IPS-20b (cell line): ENCODE measurements at regions not wholly inside any gene's neighbourhood (a gene's known extent, or its start where the extent isn't known, plus 50 kb on each side); places are given as distances from the start of the nearest gene placed in this dataset.

ENCODE experiments used
- H3K27ac ChIP-seq: one replicate; pipeline ENCODE4 v1.5.1; 2013; ENCODE audit warnings: low read length
- H3K27me3 ChIP-seq: 2 replicates; pipeline ENCODE4 v1.6.1; 2013; ENCODE audit warnings: mild to moderate bottlenecking, low read length, inconsistent platforms; ENCODE audit not compliant: insufficient read depth
- H3K36me3 ChIP-seq: 2 replicates; pipeline ENCODE4 v1.6.1; 2013; ENCODE audit warnings: low read depth, mild to moderate bottlenecking, inconsistent platforms, low read length, moderate library complexity; ENCODE audit not compliant: insufficient read depth
- H3K4me1 ChIP-seq: 2 replicates; pipeline ENCODE4 v1.6.1; 2013; ENCODE audit warnings: mild to moderate bottlenecking, control low read depth, inconsistent platforms, low read length, moderate library complexity; ENCODE audit not compliant: insufficient read depth
- H3K4me3 ChIP-seq: 2 replicates; pipeline ENCODE4 v1.5.1; 2013; ENCODE audit warnings: mild to moderate bottlenecking, low read length, inconsistent platforms
- H3K9ac ChIP-seq: 2 replicates; pipeline ENCODE4 v1.6.1; 2013; ENCODE audit warnings: low read depth, mild to moderate bottlenecking, inconsistent platforms, low read length, moderate library complexity
- H3K9me3 ChIP-seq: 2 replicates; pipeline ENCODE4 v1.6.1; 2013; ENCODE audit warnings: mild to moderate bottlenecking, low read depth, low read length, inconsistent platforms; ENCODE audit not compliant: insufficient read depth

DNA sequence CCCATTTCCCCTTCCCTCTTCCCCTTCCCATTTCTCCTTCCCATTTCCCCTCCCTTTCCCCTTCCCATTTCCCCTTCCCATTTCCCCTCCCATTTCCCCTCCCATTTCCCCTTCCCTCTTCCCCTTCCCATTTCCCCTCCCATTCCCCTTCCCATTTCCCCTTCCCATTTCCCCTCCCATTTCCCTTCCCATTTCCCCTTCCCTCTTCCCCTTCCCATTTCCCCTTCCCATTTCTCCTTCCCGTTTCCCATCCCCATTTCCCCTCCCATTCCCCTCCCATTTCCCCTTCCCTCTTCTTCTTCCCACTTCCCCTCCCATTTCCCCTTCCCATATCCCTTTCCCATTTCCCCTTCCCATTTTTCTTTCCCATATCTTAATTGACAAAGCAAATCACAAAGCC lies 109.0 kb downstream of the OLFM1 start:
- Histone ChIP-seq H3K9ac (no peak overlapping the region), H3K4me1 (peaks cover 21% of the 10 kb centered on the region), H3K27ac (no peak overlapping the region), H3K4me3 (no peak overlapping the region), H3K36me3 (no peaks in the 10 kb centered on the region), H3K9me3 (peaks cover 6% of the 10 kb centered on the region; the same call in 1 of the 2 replicates), H3K27me3 (peaks cover 18% of the 10 kb centered on the region)

DNA sequence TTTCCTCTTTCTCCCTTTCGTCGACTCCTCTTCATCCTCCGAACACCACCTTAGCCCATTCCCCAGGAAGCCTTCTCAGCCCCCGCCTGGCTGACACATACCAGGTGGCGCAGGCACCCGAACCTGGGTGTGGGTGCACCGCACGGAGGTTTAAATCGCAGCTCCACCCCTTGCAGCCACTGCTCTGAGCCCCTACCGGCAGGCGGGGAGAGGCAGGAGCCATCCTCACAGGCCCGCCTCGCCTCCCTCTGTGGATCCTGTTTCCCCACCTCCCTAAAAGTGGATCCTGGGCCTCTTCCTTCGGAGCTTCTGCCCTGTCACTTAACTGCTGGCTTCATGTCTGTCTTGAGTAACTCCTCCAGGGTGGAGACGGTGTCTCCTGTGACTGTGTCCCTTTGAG lies 110.7 kb downstream of the OLFM1 start:
- peaks cover 18% of the 10 kb centered on the region for H3K27me3 ChIP-seq
- H3K9ac ChIP-seq, result no peak overlapping the region
- H3K9me3 ChIP-seq, result peaks cover 6% of the 10 kb centered on the region; the same call in 1 of the 2 replicates

DNA sequence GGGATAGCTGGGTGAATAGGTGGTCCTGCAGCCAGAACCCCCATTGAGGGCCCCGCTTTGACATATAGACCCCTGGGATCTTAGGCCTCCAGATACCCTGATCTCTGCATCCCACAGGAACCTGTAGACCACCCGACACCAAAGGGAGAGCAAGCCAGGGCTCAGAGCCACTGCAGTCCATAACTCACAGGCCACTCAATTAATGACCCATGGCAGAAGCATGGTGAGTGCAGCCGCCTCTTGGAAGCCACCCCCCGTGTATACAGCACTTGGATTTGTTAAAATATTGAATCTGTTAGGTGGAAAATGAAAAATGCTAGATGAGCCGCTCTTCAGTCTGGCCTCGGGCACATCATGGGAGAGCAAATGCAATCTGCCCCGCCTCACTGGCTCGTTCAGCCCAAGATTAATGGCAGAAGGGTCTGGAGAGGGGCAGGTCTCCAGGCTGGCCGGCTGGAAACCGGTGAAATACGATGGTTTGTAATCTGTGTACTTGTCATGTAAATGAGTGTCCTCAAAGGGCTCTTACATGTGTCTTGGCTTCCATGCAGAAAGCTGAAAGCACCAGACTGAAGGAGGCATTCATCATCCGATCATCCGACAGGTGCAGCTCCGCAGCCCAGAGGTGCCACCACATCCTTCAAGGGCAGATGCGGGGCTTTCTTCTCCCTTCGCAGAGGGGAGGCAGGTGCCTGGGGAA lies 111.3 kb downstream of the OLFM1 start:
- H3K4me1 ChIP-seq, result peaks cover 21% of the 10 kb centered on the region
- no peak overlapping the region for H3K9ac ChIP-seq
- H3K27me3 ChIP-seq, result peaks cover 18% of the 10 kb centered on the region
- H3K27ac ChIP-seq, result no peak overlapping the region
- H3K36me3 ChIP-seq, result no peaks in the 10 kb centered on the region
- H3K4me3 ChIP-seq, result peak overlapping the region; percentile 39
- peaks cover 6% of the 10 kb centered on the region; the same call in 1 of the 2 replicates for H3K9me3 ChIP-seq

More for the DNA sequence above, 110.7 kb downstream of the OLFM1 start:
- no peak overlapping the region for H3K4me3 ChIP-seq
- peaks cover 21% of the 10 kb centered on the region for H3K4me1 ChIP-seq
- H3K27ac ChIP-seq, result no peak overlapping the region
- no peaks in the 10 kb centered on the region for H3K36me3 ChIP-seq

DNA sequence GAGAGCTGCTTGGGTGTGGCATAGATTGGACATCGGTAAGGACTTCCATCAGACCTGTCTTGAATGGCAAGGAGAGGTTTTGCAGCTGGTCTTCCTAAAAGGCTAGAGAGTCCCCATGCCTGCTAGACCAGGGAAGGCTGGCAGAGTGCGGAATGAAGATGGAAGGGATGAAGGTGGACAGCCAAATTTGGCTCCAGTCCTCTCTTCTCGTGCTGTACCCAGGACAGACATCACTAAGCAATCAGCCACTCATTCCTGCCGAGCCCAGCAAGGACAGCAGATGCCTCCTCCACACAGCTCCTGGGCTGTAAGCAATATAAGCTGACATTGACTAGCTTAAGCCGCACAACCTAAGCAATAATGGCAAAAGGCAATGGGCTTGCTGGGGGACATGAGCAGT lies 112.0 kb downstream of the OLFM1 start:
- peaks cover 21% of the 10 kb centered on the region for H3K4me1 ChIP-seq
- H3K4me3 ChIP-seq, result peak overlapping the region; percentile 39
- peaks cover 6% of the 10 kb centered on the region; the same call in 1 of the 2 replicates for H3K9me3 ChIP-seq
- H3K27ac ChIP-seq, result no peak overlapping the region
- no peak overlapping the region for H3K9ac ChIP-seq
- H3K36me3 ChIP-seq, result no peaks in the 10 kb centered on the region
- peaks cover 18% of the 10 kb centered on the region for H3K27me3 ChIP-seq

DNA sequence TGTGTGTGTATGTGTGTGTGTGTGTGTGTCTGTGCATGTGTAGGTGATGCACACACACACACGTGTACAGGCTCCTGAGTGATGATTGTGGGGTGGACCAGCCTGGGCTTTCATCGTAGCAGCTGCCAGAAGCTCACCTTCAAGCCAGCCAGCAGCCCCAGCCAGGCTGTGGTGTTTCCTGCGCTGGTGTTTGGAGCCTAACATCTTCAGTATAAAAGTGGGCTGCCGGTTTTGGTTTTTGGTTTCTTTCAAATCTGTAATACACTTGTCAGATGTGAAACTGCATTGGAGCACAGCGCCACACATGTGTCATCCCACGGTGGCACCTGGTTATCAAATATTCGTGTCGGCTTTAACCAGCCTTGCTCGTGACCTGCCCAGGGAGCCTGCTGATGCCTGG lies 114.2 kb downstream of the OLFM1 start:
- Histone ChIP-seq H3K36me3 (no peaks in the 10 kb centered on the region), H3K9me3 (peaks cover 6% of the 10 kb centered on the region; the same call in 1 of the 2 replicates), H3K27ac (no peak overlapping the region), H3K27me3 (peaks cover 18% of the 10 kb centered on the region), H3K4me1 (peaks cover 21% of the 10 kb centered on the region), H3K9ac (no peak overlapping the region), H3K4me3 (no peak overlapping the region)

DNA sequence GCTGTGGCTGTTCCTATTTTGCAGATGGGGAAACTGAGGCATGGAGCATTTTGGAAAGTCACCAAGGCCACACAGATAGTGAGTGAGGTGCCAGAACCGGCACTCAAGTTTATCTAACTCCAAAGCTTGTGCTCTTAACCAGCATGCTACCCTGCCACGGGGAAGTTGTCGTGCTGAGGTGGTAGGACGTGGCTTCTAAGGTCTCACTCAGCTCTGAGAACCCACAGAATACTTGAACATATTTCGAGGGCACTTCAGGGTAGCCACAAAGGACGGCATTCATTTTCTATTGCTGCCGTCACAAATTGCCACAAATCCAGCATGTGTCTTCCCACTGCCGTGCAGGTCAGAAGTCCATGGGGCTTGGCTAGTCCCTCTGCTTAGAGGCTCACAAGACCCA lies 116.7 kb downstream of the OLFM1 start:
- Histone ChIP-seq H3K27me3 (peaks cover 8% of the 10 kb centered on the region; the same call in 1 of the 2 replicates), H3K9me3 (peaks cover 6% of the 10 kb centered on the region; the same call in 1 of the 2 replicates), H3K36me3 (no peaks in the 10 kb centered on the region), H3K27ac (no peak overlapping the region), H3K9ac (no peak overlapping the region), H3K4me1 (peaks cover 8% of the 10 kb centered on the region), H3K4me3 (no peak overlapping the region)

DNA sequence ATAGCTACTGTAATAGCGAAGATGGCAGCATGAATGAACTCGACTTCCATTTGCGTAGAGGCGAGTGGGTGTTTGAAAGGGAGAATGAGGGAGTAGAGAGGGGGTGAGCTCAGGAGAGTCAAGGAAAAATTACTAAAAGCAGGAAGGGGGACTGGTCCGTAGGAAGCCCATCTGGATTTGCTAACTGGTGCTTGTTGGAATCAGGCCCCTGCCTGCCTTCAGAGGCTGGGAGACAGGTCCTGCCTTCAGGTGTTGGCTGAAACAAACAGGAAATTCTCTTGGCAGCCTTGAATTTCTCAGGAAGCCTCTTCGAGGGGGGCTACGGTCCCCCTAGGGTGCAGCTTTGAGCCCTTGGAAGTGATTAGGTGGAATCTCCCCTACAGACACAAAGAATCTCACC lies 121.7 kb downstream of the OLFM1 start:
- no peaks in the 10 kb centered on the region for H3K36me3 ChIP-seq
- H3K4me3 ChIP-seq, result no peak overlapping the region
- peaks cover 5% of the 10 kb centered on the region for H3K9me3 ChIP-seq
- H3K27me3 ChIP-seq, result no peaks in the 10 kb centered on the region
- no peak overlapping the region for H3K9ac ChIP-seq
- no peaks in the 10 kb centered on the region for H3K4me1 ChIP-seq
- H3K27ac ChIP-seq, result no peak overlapping the region

DNA sequence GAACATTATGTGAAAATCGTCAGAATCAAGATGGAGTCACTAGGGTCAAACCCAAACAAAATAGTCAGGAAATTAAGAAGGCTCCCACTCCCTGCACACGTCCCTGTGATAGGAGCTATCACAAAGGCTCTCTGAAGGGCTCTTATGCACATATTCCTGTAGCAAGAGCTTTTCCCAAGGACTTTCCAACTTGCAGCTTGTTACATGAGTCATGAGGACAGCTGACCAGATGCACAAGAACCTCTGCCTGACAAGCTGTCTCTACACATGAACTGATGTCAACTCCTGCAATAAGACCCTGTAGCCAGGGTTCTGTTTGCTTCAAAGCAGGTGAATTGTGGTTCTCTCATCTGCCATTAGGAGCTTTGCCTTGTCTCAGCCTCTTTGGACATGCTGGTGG lies 122.4 kb downstream of the OLFM1 start:
- H3K9ac ChIP-seq, result no peak overlapping the region
- H3K9me3 ChIP-seq, result peaks cover 5% of the 10 kb centered on the region
- H3K27me3 ChIP-seq, result no peaks in the 10 kb centered on the region
- H3K4me3 ChIP-seq, result no peak overlapping the region
- H3K4me1 ChIP-seq, result no peaks in the 10 kb centered on the region
- no peaks in the 10 kb centered on the region for H3K36me3 ChIP-seq
- no peak overlapping the region for H3K27ac ChIP-seq

DNA sequence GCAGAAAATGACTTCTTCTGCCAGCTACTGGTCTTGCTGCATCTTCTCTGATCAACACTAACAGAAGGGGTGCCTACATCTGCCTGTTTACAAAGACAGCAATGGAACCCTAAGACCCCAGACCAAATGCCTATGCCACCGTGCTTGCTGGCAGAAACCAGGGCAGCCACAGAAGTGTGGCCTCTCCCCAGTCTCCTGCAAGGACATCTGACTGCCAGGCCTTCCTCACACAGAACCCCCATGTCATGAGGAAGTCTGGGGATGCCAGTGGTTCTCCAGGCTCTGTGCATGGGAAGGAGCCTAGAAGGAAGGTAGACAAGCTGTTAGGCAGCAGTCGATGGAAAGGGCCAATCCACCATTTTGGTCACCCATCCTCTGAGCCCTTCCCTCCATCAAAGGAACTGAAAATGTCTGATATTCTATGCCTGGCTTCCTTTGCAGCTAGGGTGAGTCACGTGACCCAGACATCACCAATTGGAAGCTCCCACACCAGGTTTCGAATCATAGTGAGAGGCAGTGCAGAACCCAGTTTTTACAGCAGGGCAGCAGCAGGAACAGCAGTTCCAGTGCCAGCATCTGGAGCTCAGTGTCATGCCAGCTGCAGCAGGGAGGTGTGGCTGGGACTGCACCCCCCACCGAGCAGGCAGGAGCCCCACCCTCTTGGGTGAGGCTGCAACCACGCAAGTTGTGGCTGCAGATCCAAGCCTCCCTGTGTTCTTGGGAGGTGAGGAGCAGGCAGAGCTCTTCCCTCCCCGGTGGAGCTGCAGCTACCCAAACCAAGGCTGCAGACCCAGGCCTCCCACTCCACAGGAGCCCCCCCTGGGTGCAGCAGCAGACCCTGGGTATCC lies 123.4 kb downstream of the OLFM1 start:
- Histone ChIP-seq H3K9me3 (peaks cover 5% of the 10 kb centered on the region), H3K27ac (no peak overlapping the region), H3K27me3 (no peaks in the 10 kb centered on the region), H3K36me3 (no peaks in the 10 kb centered on the region), H3K4me1 (no peaks in the 10 kb centered on the region), H3K4me3 (no peak overlapping the region), H3K9ac (no peak overlapping the region)

DNA sequence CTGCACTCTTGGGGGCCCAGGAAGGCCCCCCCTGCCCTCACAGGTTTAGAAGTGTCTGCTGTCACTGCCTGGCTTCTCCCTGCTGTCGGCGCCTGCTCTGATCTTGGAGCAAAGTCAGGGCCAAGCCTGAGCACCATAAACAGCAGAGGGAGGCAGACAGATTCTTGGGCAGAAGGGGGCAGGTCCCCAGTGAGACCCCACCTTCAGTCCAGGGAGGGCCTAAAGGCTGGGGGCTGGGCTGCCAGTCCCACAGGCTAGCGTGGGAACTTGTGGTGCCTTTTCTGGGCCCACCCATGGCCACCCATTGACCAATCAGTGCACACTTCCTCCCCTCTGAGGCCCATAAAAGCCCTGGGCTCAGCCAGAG lies 124.0 kb downstream of the OLFM1 start:
- no peak overlapping the region for H3K4me3 ChIP-seq
- no peak overlapping the region for H3K9ac ChIP-seq
- H3K9me3 ChIP-seq, result peaks cover 5% of the 10 kb centered on the region
- H3K4me1 ChIP-seq, result no peaks in the 10 kb centered on the region
- no peak overlapping the region for H3K27ac ChIP-seq
- H3K27me3 ChIP-seq, result no peaks in the 10 kb centered on the region
- no peaks in the 10 kb centered on the region for H3K36me3 ChIP-seq

DNA sequence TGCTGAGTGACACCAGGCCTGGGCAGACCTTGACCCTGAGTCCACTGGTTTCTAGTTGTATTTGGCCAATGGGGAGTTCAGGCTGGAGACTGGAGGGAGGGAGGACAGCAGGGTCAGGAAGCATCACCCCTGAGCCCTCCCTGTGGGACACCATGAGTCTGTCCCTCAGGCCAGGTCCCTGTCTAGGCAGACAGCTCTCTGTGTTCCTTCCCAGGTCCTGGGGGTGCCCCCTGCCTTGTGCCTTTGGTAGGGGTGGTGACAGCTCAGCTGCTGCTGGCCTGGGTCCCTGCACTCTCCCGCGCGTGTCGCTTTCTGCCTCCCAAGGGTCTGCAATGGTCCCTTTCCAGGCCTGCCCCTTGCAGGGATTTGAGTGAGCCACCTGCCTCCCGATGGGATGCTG lies 125.5 kb downstream of the OLFM1 start:
- no peak overlapping the region for H3K4me3 ChIP-seq
- H3K27me3 ChIP-seq, result no peaks in the 10 kb centered on the region
- H3K9ac ChIP-seq, result no peak overlapping the region
- H3K36me3 ChIP-seq, result no peaks in the 10 kb centered on the region
- no peak overlapping the region for H3K27ac ChIP-seq
- peaks cover 5% of the 10 kb centered on the region for H3K9me3 ChIP-seq
- peaks cover 5% of the 10 kb centered on the region; the same call in 1 of the 2 replicates for H3K4me1 ChIP-seq

DNA sequence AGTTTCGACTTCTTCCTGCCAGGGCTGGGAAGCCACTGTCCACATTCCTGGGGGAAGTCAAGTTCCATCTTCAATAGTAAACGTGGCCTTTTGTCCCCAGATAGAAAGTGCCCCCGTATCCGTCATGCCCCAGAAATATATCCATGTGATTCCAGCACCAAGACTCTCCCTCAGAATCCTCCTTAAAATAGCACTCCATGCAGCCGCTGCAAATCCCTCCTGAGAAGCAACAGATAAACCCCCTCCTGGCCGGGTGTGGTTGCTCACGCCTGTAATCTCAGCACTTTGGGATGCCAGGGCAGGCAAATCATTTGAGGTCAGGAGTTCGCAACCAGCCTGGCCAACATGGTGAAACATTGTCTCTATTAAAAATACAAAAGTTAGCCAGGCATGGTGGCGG lies 126.1 kb downstream of the OLFM1 start:
- peaks cover 11% of the 10 kb centered on the region; the same call in 1 of the 2 replicates for H3K4me1 ChIP-seq
- H3K9me3 ChIP-seq, result peaks cover 5% of the 10 kb centered on the region
- H3K9ac ChIP-seq, result no peak overlapping the region
- H3K36me3 ChIP-seq, result no peaks in the 10 kb centered on the region
- H3K27ac ChIP-seq, result no peak overlapping the region
- H3K27me3 ChIP-seq, result no peaks in the 10 kb centered on the region
- no peak overlapping the region for H3K4me3 ChIP-seq
